ENCODE measurements at regions not wholly inside any gene's neighbourhood (a gene's known extent, or its start where the extent isn't known, plus 50 kb on each side); places are given as distances from the start of the nearest gene placed in this dataset.

GRCh38 chr13:65532231-65532630 is 1697.9 kb downstream of the PCDH9 start:
- no peak for DNase-seq (ENCODE audit: low read depth)
- TF ChIP-seq CTCF (IDR thresholded peaks at IDR 0.05; ENCODE audit: insufficient read depth, low read depth, low read length, missing control alignments): no peak
- H3K4me3 ChIP-seq (ENCODE audit: low read length): no peak overlapping the region

- no peak overlapping the region for H3K4me3 ChIP-seq (ENCODE audit: low read length)
- TF ChIP-seq CTCF (IDR thresholded peaks at IDR 0.05; ENCODE audit: insufficient read depth, low read depth, low read length, missing control alignments): no peak
- no peak for DNase-seq (ENCODE audit: low read depth)
Observed at GRCh38 chr13:65530688-65531087, 1699.4 kb downstream of the PCDH9 start.

- no peak for DNase-seq (ENCODE audit: low read depth)
- no peak for TF ChIP-seq CTCF (IDR thresholded peaks at IDR 0.05; ENCODE audit: insufficient read depth, low read depth, low read length, missing control alignments)
- no peak overlapping the region for H3K4me3 ChIP-seq (ENCODE audit: low read length)
Observed at GRCh38 chr13:65529541-65529940, 1700.6 kb downstream of the PCDH9 start.

GRCh38 chr13:65508745-65509144 is 1721.4 kb downstream of the PCDH9 start:
- DNase-seq (ENCODE audit: low read depth): no peak
- no peak for TF ChIP-seq CTCF (IDR thresholded peaks at IDR 0.05; ENCODE audit: insufficient read depth, low read depth, low read length, missing control alignments)
- H3K4me3 ChIP-seq (ENCODE audit: low read length): no peak overlapping the region

- H3K4me3 ChIP-seq (ENCODE audit: low read length): no peak overlapping the region
- DNase-seq (ENCODE audit: low read depth): no peak
Observed at GRCh38 chr13:65508338-65508737, 1721.8 kb downstream of the PCDH9 start.

GRCh38 chr13:65505941-65506340 is 1724.2 kb downstream of the PCDH9 start:
- no peak for TF ChIP-seq CTCF (IDR thresholded peaks at IDR 0.05; ENCODE audit: insufficient read depth, low read depth, low read length, missing control alignments)
- H3K4me3 ChIP-seq (ENCODE audit: low read length): no peak overlapping the region
- no peak for DNase-seq (ENCODE audit: low read depth)

More at GRCh38 chr13:65508338-65508737, 1721.8 kb downstream of the PCDH9 start:
- TF ChIP-seq CTCF (IDR thresholded peaks at IDR 0.05; ENCODE audit: insufficient read depth, low read depth, low read length, missing control alignments): no peak

GRCh38 chr13:65504213-65504612 is 1725.9 kb downstream of the PCDH9 start:
- DNase-seq (ENCODE audit: low read depth): no peak
- no peak for TF ChIP-seq CTCF (IDR thresholded peaks at IDR 0.05; ENCODE audit: insufficient read depth, low read depth, low read length, missing control alignments)
- no peak overlapping the region for H3K4me3 ChIP-seq (ENCODE audit: low read length)

Data from epithelial cell of esophagus (primary cell).